ENCODE measurements at regions not wholly inside any gene's neighbourhood (a gene's known extent, or its start where the extent isn't known, plus 50 kb on each side); places are given as distances from the start of the nearest gene placed in this dataset.

GRCh38 chrX:10098270-10098713 is 58.5 kb upstream of the CLCN4 start (continued):
- no peak for TF ChIP-seq RAD51 (IDR thresholded peaks at IDR 0.05)
- peak in 1 of 2 experiments; percentile 63; a peak in 1 of 4 replicates for TF ChIP-seq EP300 (IDR thresholded peaks at IDR 0.05; ENCODE audit: borderline replicate concordance in 1 of 2, control insufficient read depth in 1 of 2, low read depth in 2 of 2, low read length in 2 of 2)
- no peak for TF ChIP-seq ZNF622 (IDR thresholded peaks at IDR 0.05)
- TF ChIP-seq IKZF2 (IDR thresholded peaks at IDR 0.05), result peak; percentile 27 to 44; a peak in 3 of 4 replicates
- TF ChIP-seq NKRF (conservative IDR thresholded peaks at IDR 0.05), result no peak
- TF ChIP-seq MAX (IDR thresholded peaks at IDR 0.05; ENCODE audit: low read depth, low read length), result no peak
- peak; percentile 55; the same call in 1 of the 2 replicates for TF ChIP-seq CREM (IDR thresholded peaks at IDR 0.05; ENCODE audit: low read depth)
- TF ChIP-seq BHLHE40 (IDR thresholded peaks at IDR 0.05; ENCODE audit: borderline replicate concordance in 1 of 2, low read depth in 2 of 2, low read length in 1 of 2), result 0 out of 4 replicates have a peak, but pooled peaks of 1 of the 2 experiments have one; percentile 16
- no peak for TF ChIP-seq PBX3 (IDR thresholded peaks at IDR 0.05; ENCODE audit: insufficient replicate concordance, low read depth, low read length)
- TF ChIP-seq HCFC1 (IDR thresholded peaks at IDR 0.05; ENCODE audit: low read length), result no peak
- no peak for TF ChIP-seq ZBTB11 (CRISPR knock-in tag; IDR thresholded peaks at IDR 0.05)
- TF ChIP-seq USF1 (IDR thresholded peaks at IDR 0.05; ENCODE audit: borderline replicate concordance, extremely low read length, insufficient read depth, low read depth, low read length), result no peak

Measured in GM12878 (cell line).